ENCODE measurements at regions not wholly inside any gene's neighbourhood (a gene's known extent, or its start where the extent isn't known, plus 50 kb on each side); places are given as distances from the start of the nearest gene placed in this dataset.

GRCh38 chrX:34562006-34562405 lies 95.1 kb downstream of the TMEM47 start:
- POLR2A ChIA-PET (ENCODE audit: unreplicated experiment): no interaction called here
- no peak overlapping the region for H4K5ac ChIP-seq (ENCODE audit: low read depth, low read length)
- DNase-seq (no peak), ATAC-seq (ENCODE audit: low read depth) (no peak)
- H3K27ac ChIP-seq (ENCODE audit: insufficient read depth, low read length): no peak overlapping the region
- H3K56ac ChIP-seq (ENCODE audit: extremely low read depth, insufficient read depth, low read length): no peak overlapping the region
- H3K79me1 ChIP-seq (ENCODE audit: low read depth in 1 of 2, low read length in 2 of 2): no peaks in the 10 kb centered on the region
- no peak overlapping the region for H3K23ac ChIP-seq (ENCODE audit: low read depth, low read length)
- no peak overlapping the region for H3K4me2 ChIP-seq (ENCODE audit: low read depth, low read length)
- no peaks in the 10 kb centered on the region for H3K9me1 ChIP-seq (ENCODE audit: insufficient read depth, low read length)
- H3K18ac ChIP-seq (ENCODE audit: low read depth, low read length): no peak overlapping the region
- H3K4ac ChIP-seq (ENCODE audit: low read depth, low read length): no peak overlapping the region
- no peaks in the 10 kb centered on the region for H3K36me3 ChIP-seq (ENCODE audit: control insufficient read depth, insufficient read depth, low read length)
- 0 out of 2 replicates have a peak, but pooled peaks cover 3% of the 10 kb centered on the region for H3K4me1 ChIP-seq (ENCODE audit: control insufficient read depth, insufficient read depth, low read length)
- in situ Hi-C loops (cut with MboI; ENCODE audit: low sequenced_read_pairs): no loop called here
- H2AFZ ChIP-seq (replicated peaks; ENCODE audit: low read length, poor library complexity): no peak overlapping the region
- H2BK5ac ChIP-seq (ENCODE audit: low read depth, low read length, poor library complexity, severe bottlenecking): no peak overlapping the region
- no peaks in the 10 kb centered on the region for H3K27me3 ChIP-seq (ENCODE audit: control insufficient read depth, insufficient read depth, low read length)
- H3K4me3 ChIP-seq (ENCODE audit: insufficient read depth, low read depth, low read length): no peak overlapping the region
- no peaks in the 10 kb centered on the region for H4K20me1 ChIP-seq (ENCODE audit: insufficient read depth, low read length)
- no peak overlapping the region for H3K14ac ChIP-seq (replicated peaks; ENCODE audit: low read depth, low read length)
- intact Hi-C loops (cut with micrococcal nuclease): no loop called here
- no peak for TF ChIP-seq CTCF (conservative IDR thresholded peaks at IDR 0.05; ENCODE audit: low read depth, low read length)
- no peak for TF ChIP-seq MAFK (IDR thresholded peaks at IDR 0.05; ENCODE audit: low read depth, low read length)
- no peak for TF ChIP-seq SMC3 (IDR thresholded peaks at IDR 0.05; ENCODE audit: low read depth, low read length)
- TF ChIP-seq CHD1 (IDR thresholded peaks at IDR 0.05; ENCODE audit: low read depth, low read length): no peak
- TF ChIP-seq RFX5 (IDR thresholded peaks at IDR 0.05; ENCODE audit: low read depth, low read length): no peak
- TF ChIP-seq CEBPB (IDR thresholded peaks at IDR 0.05; ENCODE audit: low read depth, low read length): no peak
- TF ChIP-seq MAZ (IDR thresholded peaks at IDR 0.05; ENCODE audit: borderline replicate concordance, low read depth, low read length): no peak
- no peak for TF ChIP-seq ELK1 (IDR thresholded peaks at IDR 0.05; ENCODE audit: borderline replicate concordance, low read depth, low read length)
- no peak for TF ChIP-seq FOS (IDR thresholded peaks at IDR 0.05; ENCODE audit: low read depth, low read length)
- TF ChIP-seq BHLHE40 (IDR thresholded peaks at IDR 0.05; ENCODE audit: low read depth, low read length): no peak
- TF ChIP-seq NFE2L2 (IDR thresholded peaks at IDR 0.05; ENCODE audit: low read depth, low read length): no peak
- no peak for TF ChIP-seq RCOR1 (IDR thresholded peaks at IDR 0.05; ENCODE audit: insufficient replicate concordance, low read length)
- H2BK15ac ChIP-seq (ENCODE audit: low read depth, low read length): no peak overlapping the region
- H2AK9ac ChIP-seq (replicated peaks; ENCODE audit: low read depth, low read length, poor library complexity): no peak overlapping the region
- H2BK20ac ChIP-seq (ENCODE audit: low read depth, low read length): no peak overlapping the region
- CTCF ChIA-PET: no interaction called here
- no TSS peak for BruUV-seq (replicated peaks)
- H4K8ac ChIP-seq (ENCODE audit: low read depth in 2 of 2, low read length in 2 of 2): no peak overlapping the region
- no peak overlapping the region for H4K91ac ChIP-seq (ENCODE audit: insufficient read depth, low read depth, low read length)
- no peak overlapping the region for H3K9ac ChIP-seq (ENCODE audit: low read depth, low read length)
- no peak overlapping the region for H2AK5ac ChIP-seq (ENCODE audit: low read depth, low read length)
- H3K9me3 ChIP-seq (ENCODE audit: control insufficient read depth, insufficient read depth, low read length): no peaks in the 10 kb centered on the region
- no peak overlapping the region for H2BK120ac ChIP-seq (ENCODE audit: low read depth, low read length)
- dilution Hi-C loops (cut with HindIII; ENCODE audit: low sequenced_read_pairs, unreplicated experiment): no loop called here

Data from IMR-90 (cell line).